BJ (cell line): ENCODE measurements at regions not wholly inside any gene's neighbourhood (a gene's known extent, or its start where the extent isn't known, plus 50 kb on each side); places are given as distances from the start of the nearest gene placed in this dataset.

Source experiments
- CTCF ChIA-PET: fragments of 350-600 bp; formaldehyde crosslinking; extraction: SDS; loops from one replicate; lab custom pipeline; 2021; ENCODE audit warnings: antibody characterized with exemption, inconsistent platforms; lab: Yijun Ruan, JAX
- POLR2A ChIA-PET: fragments of 300-600 bp; sonication (Branson Sonifier 250); formaldehyde crosslinking; extraction: SDS; loops from one replicate; lab custom pipeline; 2021; ENCODE audit warnings: antibody characterized with exemption; lab: Charles Lee
- DNase-seq: peaks from one replicate; pipeline ENCODE4 v3.0.0-alpha.2; 2011; ENCODE audit warnings: low read depth
- H3K27me3 ChIP-seq: 2 replicates; pipeline ENCODE4 v1.6.0; 2011; ENCODE audit warnings: low read length; ENCODE audit not compliant: control insufficient read depth, insufficient read depth
- H3K36me3 ChIP-seq: 2 replicates; pipeline ENCODE4 v1.5.1; 2011; ENCODE audit warnings: low read length; ENCODE audit not compliant: control insufficient read depth, insufficient read depth
- H3K4me3 ChIP-seq: 2 replicates; pipeline ENCODE4 v1.5.1; 2011; ENCODE audit warnings: low read depth, mild to moderate bottlenecking, control low read depth, low read length
- CTCF ChIP-seq: IDR thresholded peaks from 2 replicates; pipeline ENCODE4 v1.5.1; 2011; ENCODE audit warnings: low read depth, mild to moderate bottlenecking, control low read depth, inconsistent platforms, low read length, moderate library complexity; ENCODE audit not compliant: insufficient read depth

GRCh38 chr3:76917436-76917835 lies 122.5 kb upstream of the ROBO2 start:
- Histone ChIP-seq H3K36me3 (no peaks in the 10 kb centered on the region), H3K4me3 (no peak overlapping the region), H3K27me3 (no peaks in the 10 kb centered on the region)
- POLR2A ChIA-PET = no interaction called here
- CTCF ChIA-PET = no interaction called here
- no peak for DNase-seq
- TF ChIP-seq CTCF = no peak

GRCh38 chr3:76920511-76920910 lies 119.4 kb upstream of the ROBO2 start:
- CTCF ChIA-PET = no interaction called here
- no peaks in the 10 kb centered on the region for H3K27me3 ChIP-seq
- POLR2A ChIA-PET = no interaction called here
- no peak overlapping the region for H3K4me3 ChIP-seq
- DNase-seq = no peak
- no peaks in the 10 kb centered on the region for H3K36me3 ChIP-seq
- TF ChIP-seq CTCF = no peak

- no peak for TF ChIP-seq CTCF
- no peaks in the 10 kb centered on the region for H3K36me3 ChIP-seq
- ChIA-PET POLR2A (no interaction called here), CTCF (no interaction called here)
- no peak overlapping the region for H3K4me3 ChIP-seq
- no peaks in the 10 kb centered on the region for H3K27me3 ChIP-seq
- DNase-seq = no peak
These were observed 116.4 kb upstream of the ROBO2 start for GRCh38 chr3:76923485-76923884.

GRCh38 chr3:76930712-76931111 lies 109.2 kb upstream of the ROBO2 start:
- DNase-seq = no peak
- no peaks in the 10 kb centered on the region for H3K36me3 ChIP-seq
- no peak for TF ChIP-seq CTCF
- ChIA-PET POLR2A (no interaction called here), CTCF (interaction anchor here (0.6 kb wide), 1 partner anchor 10 kb away, joined by 3 read pairs; no protein-coding TSS in a partner anchor)
- no peaks in the 10 kb centered on the region for H3K27me3 ChIP-seq
- no peak overlapping the region for H3K4me3 ChIP-seq

- TF ChIP-seq CTCF = no peak
- ChIA-PET CTCF (interaction anchor here (0.7 kb wide), 1 partner anchor 553 kb away, joined by 5 read pairs; no protein-coding TSS in a partner anchor), POLR2A (no interaction called here)
- no peak overlapping the region for H3K4me3 ChIP-seq
- H3K36me3 ChIP-seq = no peaks in the 10 kb centered on the region
- no peak for DNase-seq
- H3K27me3 ChIP-seq = no peaks in the 10 kb centered on the region
These were observed 106.7 kb upstream of the ROBO2 start for GRCh38 chr3:76933245-76933644.
